ENCODE measurements at regions not wholly inside any gene's neighbourhood (a gene's known extent, or its start where the extent isn't known, plus 50 kb on each side); places are given as distances from the start of the nearest gene placed in this dataset.

GRCh38 chr21:14874379-14874778 lies 190.4 kb downstream of the NRIP1 start:
- no peak for DNase-seq (ENCODE audit: extremely low read depth in 1 of 11, low read depth in 9 of 11, low spot score in 4 of 11)

DNA sequence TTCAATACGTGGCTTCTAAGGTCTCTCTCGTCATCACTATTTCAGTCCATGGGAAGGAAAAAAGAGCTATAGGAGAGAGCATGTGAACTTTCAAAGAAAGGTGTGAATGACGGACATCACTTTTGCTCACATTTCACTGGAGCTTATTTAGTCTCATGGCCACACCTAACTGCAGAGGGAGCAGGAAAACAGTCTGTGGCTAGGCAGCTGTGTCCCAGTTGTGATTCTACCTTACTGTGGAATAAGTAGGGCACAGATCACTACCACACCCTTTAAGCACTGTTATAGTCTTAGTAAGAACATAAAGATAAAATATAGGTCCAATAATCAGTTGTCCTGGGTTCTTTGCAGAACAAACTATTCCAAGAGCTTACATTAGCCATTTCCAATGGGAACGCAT lies 192.9 kb downstream of the NRIP1 start:
- DNase-seq (ENCODE audit: extremely low read depth in 1 of 11, low read depth in 9 of 11, low spot score in 4 of 11): no peak

DNA sequence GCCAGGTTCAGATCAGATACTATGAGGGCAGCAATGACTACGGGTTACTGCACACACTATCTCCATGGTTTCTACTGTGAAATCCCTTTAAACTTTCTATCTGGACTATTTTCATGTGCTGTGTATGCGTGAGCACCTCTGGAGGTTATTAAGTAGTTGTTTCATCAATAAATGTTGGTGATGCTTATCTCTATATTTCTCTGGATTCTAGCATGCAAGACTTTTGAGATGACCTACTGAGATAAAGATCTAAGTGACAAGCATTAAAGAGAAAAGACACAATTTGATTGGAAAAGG lies 194.0 kb downstream of the NRIP1 start:
- DNase-seq (ENCODE audit: extremely low read depth in 1 of 11, low read depth in 9 of 11, low spot score in 4 of 11): no peak

DNA sequence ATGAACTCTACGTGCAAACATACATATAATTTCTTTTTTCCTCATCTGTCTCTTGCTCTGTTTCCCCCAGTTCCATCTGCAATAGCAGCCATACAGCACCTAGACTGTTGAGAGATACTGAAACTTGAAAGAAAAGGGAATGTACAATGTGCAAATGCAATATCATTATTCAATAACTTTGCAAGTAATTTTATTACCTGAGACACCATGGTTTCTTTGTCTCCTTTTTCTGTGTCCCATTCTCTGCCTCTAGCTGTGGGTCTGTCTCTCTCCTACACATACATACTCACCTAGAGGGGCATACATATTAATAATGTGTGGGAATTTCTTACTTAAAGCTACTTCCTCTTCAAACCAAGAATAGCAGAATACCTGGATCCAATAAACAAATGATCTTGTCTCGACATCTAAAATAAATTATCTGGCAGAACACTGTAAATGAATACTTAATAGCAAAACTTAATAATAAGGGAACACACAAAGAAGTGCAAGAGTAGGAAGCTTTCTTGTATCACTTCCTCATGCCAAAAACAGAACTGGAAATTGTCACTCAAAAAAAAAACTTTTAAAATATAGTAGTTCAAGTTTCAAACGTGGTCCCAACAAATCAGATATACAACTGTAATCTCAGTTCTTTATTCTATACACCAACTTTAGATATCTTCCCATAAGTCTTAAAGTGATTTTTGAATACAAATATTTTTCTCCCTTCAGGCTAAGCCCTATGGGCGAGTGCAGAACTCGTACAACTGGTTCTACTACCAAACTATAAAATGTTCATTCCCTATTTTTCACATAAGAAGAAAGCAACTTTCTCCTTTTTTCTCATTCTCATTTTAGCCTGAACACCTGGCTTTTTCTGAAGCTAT lies 194.6 kb downstream of the NRIP1 start:
- no peak for DNase-seq (ENCODE audit: extremely low read depth in 1 of 11, low read depth in 9 of 11, low spot score in 4 of 11)

GRCh38 chr21:14866859-14867765 lies 197.7 kb downstream of the NRIP1 start:
- DNase-seq (ENCODE audit: extremely low read depth in 1 of 11, low read depth in 9 of 11, low spot score in 4 of 11): no peak

DNA sequence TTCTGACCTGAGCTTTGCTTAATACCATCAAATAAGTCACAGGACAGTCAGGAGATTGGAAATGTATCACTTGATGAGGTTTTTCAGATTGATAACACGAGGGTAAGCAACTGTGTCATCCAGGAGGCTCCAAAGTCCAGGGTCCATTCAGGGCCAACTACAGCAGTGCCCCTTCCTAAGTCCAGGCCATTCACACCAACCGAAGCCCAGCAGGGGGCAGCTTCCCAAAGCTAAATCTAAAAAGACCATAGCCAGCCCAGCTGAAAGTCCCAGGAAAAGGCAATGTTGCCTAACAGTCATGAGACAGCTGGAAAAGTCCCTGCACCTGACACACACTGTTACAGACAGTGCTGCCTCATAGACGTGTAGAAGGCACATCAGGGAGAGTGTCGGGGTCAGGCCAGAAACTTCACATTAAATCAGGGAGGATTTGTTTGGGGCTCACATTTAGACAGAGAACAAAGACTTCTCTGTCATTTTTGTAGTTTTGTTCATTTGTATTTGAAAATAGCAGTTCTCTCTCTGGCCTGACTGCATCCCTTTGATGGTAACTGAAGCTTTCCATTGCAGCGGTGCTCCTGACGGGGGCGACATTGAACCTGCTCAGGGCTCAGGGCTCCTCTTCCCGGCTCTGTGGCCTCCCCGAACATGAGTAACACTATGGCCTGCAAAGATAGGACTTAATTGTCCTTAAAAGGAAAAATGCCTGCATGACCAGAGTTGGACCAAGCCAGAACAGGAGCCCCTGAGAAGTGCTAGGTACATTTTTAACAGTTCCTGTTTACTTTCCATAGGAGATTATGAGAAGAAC lies 200.4 kb downstream of the NRIP1 start:
- peak in 6 of 11 donors; percentile 38 to 70 (median 49) for DNase-seq (ENCODE audit: extremely low read depth in 1 of 11, low read depth in 9 of 11, low spot score in 4 of 11)

DNA sequence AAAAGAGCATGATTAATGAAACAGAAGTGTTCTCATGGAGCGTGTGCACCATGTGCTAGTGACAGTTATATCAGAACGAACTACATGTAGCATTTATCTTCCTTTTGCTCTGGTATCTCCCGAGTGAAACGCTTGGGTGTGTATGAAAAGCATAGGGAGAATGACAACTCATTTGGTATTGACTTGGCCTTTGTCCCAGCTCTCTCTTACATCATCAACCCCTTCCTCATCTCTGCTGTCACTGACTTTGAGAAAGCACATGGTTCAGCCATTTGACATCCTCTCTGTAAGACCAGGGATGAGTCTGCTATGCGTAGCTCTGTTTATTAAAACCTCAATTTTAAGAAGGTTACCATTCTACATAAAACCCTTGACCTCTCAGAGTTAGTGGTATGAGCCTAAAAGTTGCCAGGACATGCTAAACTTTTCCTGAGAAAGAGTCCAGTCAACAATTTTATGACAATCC lies 201.0 kb downstream of the NRIP1 start:
- DNase-seq (ENCODE audit: extremely low read depth in 1 of 11, low read depth in 9 of 11, low spot score in 4 of 11): no peak

DNA sequence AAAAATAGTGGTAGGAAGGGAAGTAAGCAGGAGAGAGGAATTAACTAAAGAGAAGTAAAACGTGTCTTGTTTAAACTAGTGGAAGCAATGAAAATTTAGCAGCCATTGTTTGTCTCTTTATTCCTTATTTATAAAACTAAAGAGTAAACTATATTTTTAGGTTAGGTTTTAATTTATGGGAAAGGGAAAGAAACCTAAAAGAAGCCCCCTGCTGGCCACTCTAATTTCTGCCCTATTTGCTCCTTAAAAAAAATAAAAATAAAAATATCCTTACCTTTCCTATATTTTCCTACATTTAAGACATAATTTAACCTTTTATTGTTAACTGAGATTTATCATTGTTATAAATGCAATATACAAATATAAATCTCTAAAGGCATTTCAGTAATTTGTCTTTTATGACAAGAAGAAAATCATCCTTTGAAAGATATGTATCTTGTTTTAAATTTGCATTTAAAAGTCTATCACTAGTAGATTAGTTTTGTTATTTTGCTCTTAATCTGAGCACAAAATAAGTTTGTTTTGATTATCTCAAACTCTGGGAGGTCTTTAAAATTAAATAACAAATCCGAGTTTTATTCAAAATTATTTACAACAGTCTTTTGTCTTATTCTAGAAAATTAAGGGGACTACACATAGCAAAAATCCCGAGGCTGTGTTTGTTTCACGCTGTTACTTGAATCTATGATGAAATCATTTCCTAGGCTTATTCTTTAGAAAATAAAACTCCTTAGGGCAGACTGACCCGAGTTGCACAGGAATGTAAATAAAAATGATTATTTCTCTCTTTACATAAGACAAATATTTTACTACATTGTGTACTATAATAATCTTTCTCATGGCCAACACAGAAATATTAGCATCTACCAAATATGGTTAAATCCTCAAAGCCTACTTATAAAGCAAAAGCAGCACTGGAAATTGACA lies 201.7 kb downstream of the NRIP1 start:
- DNase-seq (ENCODE audit: extremely low read depth in 1 of 11, low read depth in 9 of 11, low spot score in 4 of 11): no peak

GRCh38 chr21:14858311-14858710 lies 206.5 kb downstream of the NRIP1 start:
- DNase-seq (ENCODE audit: extremely low read depth in 1 of 11, low read depth in 9 of 11, low spot score in 4 of 11): no peak

GRCh38 chr21:14857529-14857928 lies 207.3 kb downstream of the NRIP1 start:
- no peak for DNase-seq (ENCODE audit: extremely low read depth in 1 of 11, low read depth in 9 of 11, low spot score in 4 of 11)

DNA sequence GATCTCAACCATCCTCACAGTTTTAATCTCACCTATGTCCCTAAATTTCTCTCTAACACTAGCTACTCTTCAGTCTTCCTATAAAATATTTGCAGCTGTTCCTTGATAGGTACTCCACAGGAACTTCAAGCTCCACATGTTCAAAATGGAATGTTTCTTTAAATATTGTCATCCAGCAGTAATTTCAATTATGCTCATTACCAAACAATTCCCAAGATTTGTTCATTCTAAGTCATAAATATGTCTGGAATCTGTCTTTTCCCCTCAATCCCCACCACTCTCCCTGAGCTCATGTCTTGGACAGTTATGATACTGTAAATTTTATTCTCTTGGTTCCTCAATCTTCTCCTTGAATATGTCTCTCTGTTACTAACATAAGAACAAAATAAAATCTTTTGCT lies 214.4 kb downstream of the NRIP1 start:
- DNase-seq (ENCODE audit: extremely low read depth in 1 of 11, low read depth in 9 of 11, low spot score in 4 of 11): no peak

DNA sequence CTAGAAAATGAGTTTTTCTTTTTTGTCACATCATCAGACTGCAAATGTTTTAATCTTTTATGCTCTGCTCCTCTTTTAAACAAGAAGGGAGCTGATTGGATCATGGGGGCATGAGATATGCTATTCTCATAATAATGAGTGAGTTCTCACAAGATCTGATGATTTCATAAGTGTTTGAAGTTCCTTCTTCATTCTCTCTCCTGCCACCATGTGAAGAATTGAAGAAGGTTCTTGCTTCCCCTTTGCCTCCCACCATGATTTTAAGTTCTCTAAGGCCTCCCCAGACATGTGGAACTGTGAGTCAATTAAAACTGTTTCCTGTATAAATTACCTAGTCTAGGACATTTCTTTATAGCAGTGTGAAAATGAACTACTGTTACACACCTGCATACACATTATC lies 218.2 kb downstream of the NRIP1 start:
- DNase-seq (ENCODE audit: extremely low read depth in 1 of 11, low read depth in 9 of 11, low spot score in 4 of 11): no peak

DNA sequence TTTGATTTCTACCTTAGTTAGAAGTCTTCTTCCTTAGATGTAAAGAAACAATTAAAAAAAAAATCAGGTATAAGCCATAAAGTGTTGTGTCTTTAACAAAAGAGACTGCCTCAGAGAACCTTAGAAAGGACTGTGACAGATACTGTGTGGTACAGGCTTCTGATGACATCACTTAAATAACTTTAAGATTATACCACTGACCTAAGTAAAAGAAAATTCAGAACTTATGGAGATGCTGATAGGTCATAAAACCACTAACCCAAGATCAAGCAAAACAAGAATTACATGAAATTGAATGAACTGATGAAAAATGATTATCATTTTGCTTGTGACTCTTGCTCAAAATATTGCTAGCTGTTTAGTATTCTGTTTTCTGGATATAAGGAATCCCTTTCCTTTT lies 220.8 kb downstream of the NRIP1 start:
- no peak for DNase-seq (ENCODE audit: extremely low read depth in 1 of 11, low read depth in 9 of 11, low spot score in 4 of 11)

DNA sequence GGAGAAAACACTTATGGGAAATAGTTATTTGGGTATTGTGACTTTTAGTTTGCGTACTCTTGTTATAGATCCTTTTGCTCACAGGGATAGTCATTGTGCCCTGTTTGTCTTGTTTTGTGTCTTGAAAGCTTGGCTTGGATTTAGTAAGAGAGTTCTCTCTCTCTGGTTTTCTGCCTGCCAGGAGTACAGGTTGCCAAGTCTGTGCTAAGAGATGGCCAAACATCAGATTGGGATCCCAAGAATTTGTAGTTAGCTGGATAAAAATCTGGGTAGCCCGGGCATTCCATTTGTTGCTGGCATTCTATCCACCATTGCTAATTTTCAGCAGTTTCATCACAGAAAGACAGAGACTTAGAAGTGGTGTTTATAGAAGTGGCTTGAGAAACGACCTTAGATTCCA lies 222.2 kb downstream of the NRIP1 start:
- DNase-seq (ENCODE audit: extremely low read depth in 1 of 11, low read depth in 9 of 11, low spot score in 4 of 11): no peak

- no peak for DNase-seq (ENCODE audit: extremely low read depth in 1 of 11, low read depth in 9 of 11, low spot score in 4 of 11)
These were observed 223.0 kb downstream of the NRIP1 start for GRCh38 chr21:14841511-14842472.

GRCh38 chr21:14838400-14838799 lies 226.4 kb downstream of the NRIP1 start:
- peak in 2 of 11 donors; percentile 5 to 12 for DNase-seq (ENCODE audit: extremely low read depth in 1 of 11, low read depth in 9 of 11, low spot score in 4 of 11)

GRCh38 chr21:14836950-14837349 lies 227.8 kb downstream of the NRIP1 start:
- DNase-seq (ENCODE audit: extremely low read depth in 1 of 11, low read depth in 9 of 11, low spot score in 4 of 11): no peak

Measured in renal cortex interstitium (tissue), 11 donors.